Esophagus squamous epithelium (tissue), 4 donors: ENCODE measurements at regions not wholly inside any gene's neighbourhood (a gene's known extent, or its start where the extent isn't known, plus 50 kb on each side); places are given as distances from the start of the nearest gene placed in this dataset.

Experiments used
- POLR2A ChIP-seq, 4 donors: fragments of 450-650 bp; IDR thresholded peaks; one replicate each; pipeline ENCODE4 v1.6.1; 2017; ENCODE audit warnings: antibody characterized with exemption in 4 of 4, mild to moderate bottlenecking in 4 of 4, moderate library complexity in 3 of 4
- TF ChIP-seq, protein P1 (sequence below), 6 experiments: fragments of 450-650 bp in 4 of 6; fragments of 200-600 bp in 2 of 6; sonication (generic) in 2 of 6; IDR thresholded peaks; one replicate each; pipeline ENCODE4 v1.5.1; 2016 to 2019; ENCODE audit warnings: antibody characterized with exemption in 6 of 6, mild to moderate bottlenecking in 4 of 6, moderate library complexity in 4 of 6

DNA sequence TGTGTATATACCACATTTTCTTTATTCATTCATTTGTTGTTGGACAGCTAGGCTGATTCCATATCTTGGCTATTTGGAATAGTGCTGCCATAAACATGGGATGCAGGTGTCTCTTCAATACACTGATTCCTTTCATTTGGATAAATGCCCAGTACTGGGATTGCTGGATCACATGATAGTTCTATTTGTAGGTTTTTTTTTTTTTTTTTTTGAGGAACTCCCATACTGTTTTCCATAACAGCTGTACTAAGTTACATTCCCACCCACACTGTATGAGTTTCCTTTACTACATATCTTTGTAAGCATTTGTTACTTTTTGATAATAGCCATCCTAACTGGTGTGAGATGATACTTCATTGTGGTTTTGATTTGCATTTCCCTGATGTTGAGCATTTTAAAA lies 437.7 kb downstream of the DIPK2A start:
- no peak for TF ChIP-seq POLR2A (IDR thresholded peaks at IDR 0.05)
- TF ChIP-seq, protein P1, sequence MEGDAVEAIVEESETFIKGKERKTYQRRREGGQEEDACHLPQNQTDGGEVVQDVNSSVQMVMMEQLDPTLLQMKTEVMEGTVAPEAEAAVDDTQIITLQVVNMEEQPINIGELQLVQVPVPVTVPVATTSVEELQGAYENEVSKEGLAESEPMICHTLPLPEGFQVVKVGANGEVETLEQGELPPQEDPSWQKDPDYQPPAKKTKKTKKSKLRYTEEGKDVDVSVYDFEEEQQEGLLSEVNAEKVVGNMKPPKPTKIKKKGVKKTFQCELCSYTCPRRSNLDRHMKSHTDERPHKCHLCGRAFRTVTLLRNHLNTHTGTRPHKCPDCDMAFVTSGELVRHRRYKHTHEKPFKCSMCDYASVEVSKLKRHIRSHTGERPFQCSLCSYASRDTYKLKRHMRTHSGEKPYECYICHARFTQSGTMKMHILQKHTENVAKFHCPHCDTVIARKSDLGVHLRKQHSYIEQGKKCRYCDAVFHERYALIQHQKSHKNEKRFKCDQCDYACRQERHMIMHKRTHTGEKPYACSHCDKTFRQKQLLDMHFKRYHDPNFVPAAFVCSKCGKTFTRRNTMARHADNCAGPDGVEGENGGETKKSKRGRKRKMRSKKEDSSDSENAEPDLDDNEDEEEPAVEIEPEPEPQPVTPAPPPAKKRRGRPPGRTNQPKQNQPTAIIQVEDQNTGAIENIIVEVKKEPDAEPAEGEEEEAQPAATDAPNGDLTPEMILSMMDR (IDR thresholded peaks at IDR 0.05), result no peak
